ENCODE measurements at regions not wholly inside any gene's neighbourhood (a gene's known extent, or its start where the extent isn't known, plus 50 kb on each side); places are given as distances from the start of the nearest gene placed in this dataset.

GRCh38 chr5:121019106-121019505 lies 555.0 kb downstream of the PRR16 start:
- Histone ChIP-seq H3K9me3 (ENCODE audit: control insufficient read depth, insufficient read depth, low read depth, low read length) (no peaks in the 10 kb centered on the region), H3K4me1 (ENCODE audit: control insufficient read depth, insufficient read depth, low read length) (no peaks in the 10 kb centered on the region), H3K36me3 (ENCODE audit: control insufficient read depth in 2 of 2, insufficient read depth in 1 of 2, low read length in 2 of 2) (no peaks in the 10 kb centered on the region), H3K4me3 (ENCODE audit: low read depth, low read length) (no peak overlapping the region), H3K27ac (ENCODE audit: extremely low read depth, low read depth, low read length) (no peak overlapping the region)
- CTCF ChIA-PET, result no interaction called here
- POLR2A ChIA-PET, result no interaction called here
- TF ChIP-seq ZSCAN30 (tag by site-specific recombination; IDR thresholded peaks at IDR 0.05), result no peak
- TF ChIP-seq SETDB1 (IDR thresholded peaks at IDR 0.05; ENCODE audit: insufficient read length, low read length), result no peak
- TF ChIP-seq ZNF843 (tag by site-specific recombination; IDR thresholded peaks at IDR 0.05), result no peak
- TF ChIP-seq, protein P1, sequence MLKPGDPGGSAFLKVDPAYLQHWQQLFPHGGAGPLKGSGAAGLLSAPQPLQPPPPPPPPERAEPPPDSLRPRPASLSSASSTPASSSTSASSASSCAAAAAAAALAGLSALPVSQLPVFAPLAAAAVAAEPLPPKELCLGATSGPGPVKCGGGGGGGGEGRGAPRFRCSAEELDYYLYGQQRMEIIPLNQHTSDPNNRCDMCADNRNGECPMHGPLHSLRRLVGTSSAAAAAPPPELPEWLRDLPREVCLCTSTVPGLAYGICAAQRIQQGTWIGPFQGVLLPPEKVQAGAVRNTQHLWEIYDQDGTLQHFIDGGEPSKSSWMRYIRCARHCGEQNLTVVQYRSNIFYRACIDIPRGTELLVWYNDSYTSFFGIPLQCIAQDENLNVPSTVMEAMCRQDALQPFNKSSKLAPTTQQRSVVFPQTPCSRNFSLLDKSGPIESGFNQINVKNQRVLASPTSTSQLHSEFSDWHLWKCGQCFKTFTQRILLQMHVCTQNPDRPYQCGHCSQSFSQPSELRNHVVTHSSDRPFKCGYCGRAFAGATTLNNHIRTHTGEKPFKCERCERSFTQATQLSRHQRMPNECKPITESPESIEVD (tag by site-specific recombination; IDR thresholded peaks at IDR 0.05), result no peak
- no peak for TF ChIP-seq ZBTB21 (tag by site-specific recombination; IDR thresholded peaks at IDR 0.05)
- no peak for TF ChIP-seq MYNN (tag by site-specific recombination; IDR thresholded peaks at IDR 0.05; ENCODE audit: borderline replicate concordance)
- TF ChIP-seq, protein P2, sequence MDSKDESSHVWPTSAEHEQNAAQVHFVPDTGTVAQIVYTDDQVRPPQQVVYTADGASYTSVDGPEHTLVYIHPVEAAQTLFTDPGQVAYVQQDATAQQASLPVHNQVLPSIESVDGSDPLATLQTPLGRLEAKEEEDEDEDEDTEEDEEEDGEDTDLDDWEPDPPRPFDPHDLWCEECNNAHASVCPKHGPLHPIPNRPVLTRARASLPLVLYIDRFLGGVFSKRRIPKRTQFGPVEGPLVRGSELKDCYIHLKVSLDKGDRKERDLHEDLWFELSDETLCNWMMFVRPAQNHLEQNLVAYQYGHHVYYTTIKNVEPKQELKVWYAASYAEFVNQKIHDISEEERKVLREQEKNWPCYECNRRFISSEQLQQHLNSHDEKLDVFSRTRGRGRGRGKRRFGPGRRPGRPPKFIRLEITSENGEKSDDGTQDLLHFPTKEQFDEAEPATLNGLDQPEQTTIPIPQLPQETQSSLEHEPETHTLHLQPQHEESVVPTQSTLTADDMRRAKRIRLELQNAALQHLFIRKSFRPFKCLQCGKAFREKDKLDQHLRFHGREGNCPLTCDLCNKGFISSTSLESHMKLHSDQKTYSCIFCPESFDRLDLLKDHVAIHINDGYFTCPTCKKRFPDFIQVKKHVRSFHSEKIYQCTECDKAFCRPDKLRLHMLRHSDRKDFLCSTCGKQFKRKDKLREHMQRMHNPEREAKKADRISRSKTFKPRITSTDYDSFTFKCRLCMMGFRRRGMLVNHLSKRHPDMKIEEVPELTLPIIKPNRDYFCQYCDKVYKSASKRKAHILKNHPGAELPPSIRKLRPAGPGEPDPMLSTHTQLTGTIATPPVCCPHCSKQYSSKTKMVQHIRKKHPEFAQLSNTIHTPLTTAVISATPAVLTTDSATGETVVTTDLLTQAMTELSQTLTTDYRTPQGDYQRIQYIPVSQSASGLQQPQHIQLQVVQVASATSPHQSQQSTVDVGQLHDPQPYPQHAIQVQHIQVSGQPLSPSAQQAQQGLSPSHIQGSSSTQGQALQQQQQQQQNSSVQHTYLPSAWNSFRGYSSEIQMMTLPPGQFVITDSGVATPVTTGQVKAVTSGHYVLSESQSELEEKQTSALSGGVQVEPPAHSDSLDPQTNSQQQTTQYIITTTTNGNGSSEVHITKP (tag by site-specific recombination; IDR thresholded peaks at IDR 0.05), result no peak

GRCh38 chr5:121019734-121020133 lies 555.6 kb downstream of the PRR16 start:
- TF ChIP-seq BCL11B (tag by site-specific recombination; IDR thresholded peaks at IDR 0.05; ENCODE audit: low read depth), result no peak
- no peak for TF ChIP-seq ZNF121 (tag by site-specific recombination; IDR thresholded peaks at IDR 0.05)
- TF ChIP-seq ZNF785 (tag by site-specific recombination; IDR thresholded peaks at IDR 0.05), result no peak
- no peak for TF ChIP-seq ZNF366 (tag by site-specific recombination; conservative IDR thresholded peaks at IDR 0.05)
- no peak for TF ChIP-seq WT1 (tag by site-specific recombination; IDR thresholded peaks at IDR 0.05)
- TF ChIP-seq ZNF155 (tag by site-specific recombination; IDR thresholded peaks at IDR 0.05), result no peak
- TF ChIP-seq SALL2 (tag by site-specific recombination; IDR thresholded peaks at IDR 0.05; ENCODE audit: borderline replicate concordance), result no peak
- TF ChIP-seq ZNF138 (tag by site-specific recombination; IDR thresholded peaks at IDR 0.05; ENCODE audit: borderline replicate concordance), result no peak
- no peak overlapping the region for H3K4me3 ChIP-seq (ENCODE audit: low read depth, low read length)
- no peaks in the 10 kb centered on the region for H3K4me1 ChIP-seq (ENCODE audit: control insufficient read depth, insufficient read depth, low read length)
- ChIA-PET POLR2A (no interaction called here), CTCF (no interaction called here)
- no peak overlapping the region for H3K27ac ChIP-seq (ENCODE audit: extremely low read depth, low read depth, low read length)
- H3K9me3 ChIP-seq (ENCODE audit: control insufficient read depth, insufficient read depth, low read depth, low read length), result no peaks in the 10 kb centered on the region
- H3K36me3 ChIP-seq (ENCODE audit: control insufficient read depth in 2 of 2, insufficient read depth in 1 of 2, low read length in 2 of 2), result no peaks in the 10 kb centered on the region

DNA sequence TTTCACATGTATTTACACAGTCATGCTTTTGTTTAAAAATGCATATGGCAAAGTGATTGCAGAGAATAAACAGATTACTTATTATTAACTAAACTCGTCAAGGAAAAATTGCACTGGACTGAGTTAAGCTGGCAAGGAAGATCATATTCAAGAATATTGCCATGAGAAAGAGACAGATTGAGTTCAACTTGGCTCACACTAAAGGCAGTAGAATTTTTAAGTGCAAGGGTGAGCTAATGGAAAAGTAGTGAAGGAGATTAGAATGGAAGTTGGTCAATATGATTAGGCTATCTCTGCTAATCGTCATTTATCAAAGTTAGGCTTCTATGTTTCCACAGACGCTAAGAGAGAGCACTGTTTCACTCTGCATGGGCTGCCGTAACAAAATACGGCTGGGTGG lies 557.6 kb downstream of the PRR16 start:
- ChIA-PET POLR2A (no interaction called here), CTCF (no interaction called here)
- no peaks in the 10 kb centered on the region for H3K36me3 ChIP-seq (ENCODE audit: control insufficient read depth in 2 of 2, insufficient read depth in 1 of 2, low read length in 2 of 2)
- H3K4me1 ChIP-seq (ENCODE audit: control insufficient read depth, insufficient read depth, low read length), result no peaks in the 10 kb centered on the region
- H3K4me3 ChIP-seq (ENCODE audit: low read depth, low read length), result no peak overlapping the region
- no peak overlapping the region for H3K27ac ChIP-seq (ENCODE audit: extremely low read depth, low read depth, low read length)
- H3K9me3 ChIP-seq (ENCODE audit: control insufficient read depth, insufficient read depth, low read depth, low read length), result no peaks in the 10 kb centered on the region
- TF ChIP-seq, protein P3, sequence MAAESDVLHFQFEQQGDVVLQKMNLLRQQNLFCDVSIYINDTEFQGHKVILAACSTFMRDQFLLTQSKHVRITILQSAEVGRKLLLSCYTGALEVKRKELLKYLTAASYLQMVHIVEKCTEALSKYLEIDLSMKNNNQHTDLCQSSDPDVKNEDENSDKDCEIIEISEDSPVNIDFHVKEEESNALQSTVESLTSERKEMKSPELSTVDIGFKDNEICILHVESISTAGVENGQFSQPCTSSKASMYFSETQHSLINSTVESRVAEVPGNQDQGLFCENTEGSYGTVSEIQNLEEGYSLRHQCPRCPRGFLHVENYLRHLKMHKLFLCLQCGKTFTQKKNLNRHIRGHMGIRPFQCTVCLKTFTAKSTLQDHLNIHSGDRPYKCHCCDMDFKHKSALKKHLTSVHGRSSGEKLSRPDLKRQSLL (tag by site-specific recombination; IDR thresholded peaks at IDR 0.05), result no peak
- TF ChIP-seq SCRT1 (tag by site-specific recombination; IDR thresholded peaks at IDR 0.05; ENCODE audit: borderline replicate concordance) (no peak), KLF7 (tag by site-specific recombination; IDR thresholded peaks at IDR 0.05; ENCODE audit: borderline replicate concordance) (no peak), ZNF211 (tag by site-specific recombination; IDR thresholded peaks at IDR 0.05; ENCODE audit: low read depth) (no peak), ZNF629 (tag by site-specific recombination; IDR thresholded peaks at IDR 0.05) (no peak), ZNF148 (tag by site-specific recombination; IDR thresholded peaks at IDR 0.05; ENCODE audit: borderline replicate concordance) (no peak), ZNF560 (tag by site-specific recombination; IDR thresholded peaks at IDR 0.05; ENCODE audit: borderline replicate concordance) (no peak)
- TF ChIP-seq, protein P4, sequence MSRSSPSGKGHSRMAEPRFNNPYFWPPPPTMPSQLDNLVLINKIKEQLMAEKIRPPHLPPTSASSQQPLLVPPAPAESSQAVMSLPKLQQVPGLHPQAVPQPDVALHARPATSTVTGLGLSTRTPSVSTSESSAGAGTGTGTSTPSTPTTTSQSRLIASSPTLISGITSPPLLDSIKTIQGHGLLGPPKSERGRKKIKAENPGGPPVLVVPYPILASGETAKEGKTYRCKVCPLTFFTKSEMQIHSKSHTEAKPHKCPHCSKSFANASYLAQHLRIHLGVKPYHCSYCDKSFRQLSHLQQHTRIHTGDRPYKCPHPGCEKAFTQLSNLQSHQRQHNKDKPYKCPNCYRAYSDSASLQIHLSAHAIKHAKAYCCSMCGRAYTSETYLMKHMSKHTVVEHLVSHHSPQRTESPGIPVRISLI (tag by site-specific recombination; IDR thresholded peaks at IDR 0.05), result no peak
